Subcutaneous abdominal adipose tissue (tissue), 5 donors: ENCODE measurements at regions not wholly inside any gene's neighbourhood (a gene's known extent, or its start where the extent isn't known, plus 50 kb on each side); places are given as distances from the start of the nearest gene placed in this dataset.

Experiments used
- H3K27ac ChIP-seq: one replicate; pipeline ENCODE4 v1.7.0; 2013; ENCODE audit warnings: low read depth, mild to moderate bottlenecking, inconsistent platforms, low read length, moderate library complexity
- H3K27me3 ChIP-seq, 5 donors: one replicate each; pipeline ENCODE4 v1.7.0; 2013; ENCODE audit warnings: low read length in 5 of 5, inconsistent platforms in 1 of 5; ENCODE audit not compliant: control insufficient read depth in 5 of 5, insufficient read depth in 4 of 5
- H3K36me3 ChIP-seq, 5 donors: one replicate each; pipeline ENCODE4 v1.7.0; 2013; ENCODE audit warnings: low read length in 5 of 5; ENCODE audit not compliant: control insufficient read depth in 5 of 5, insufficient read depth in 5 of 5
- H3K4me1 ChIP-seq, 5 donors: one replicate each; pipeline ENCODE4 v1.7.0; 2013; ENCODE audit warnings: low read length in 5 of 5, mild to moderate bottlenecking in 3 of 5, moderate library complexity in 1 of 5; ENCODE audit not compliant: control insufficient read depth in 5 of 5, insufficient read depth in 5 of 5
- H3K4me3 ChIP-seq, 5 donors: one replicate each; pipeline ENCODE4 v1.7.0; 2013; ENCODE audit warnings: low read length in 5 of 5, low read depth in 1 of 5
- H3K9ac ChIP-seq, 5 donors: one replicate each; pipeline ENCODE4 v1.7.0; 2013; ENCODE audit warnings: low read length in 5 of 5, mild to moderate bottlenecking in 4 of 5, moderate library complexity in 3 of 5
- H3K9me3 ChIP-seq, 5 donors: one replicate each; pipeline ENCODE4 v1.7.0; 2013; ENCODE audit warnings: low read length in 5 of 5; ENCODE audit not compliant: control insufficient read depth in 5 of 5
- donor health status: healthy.
- donor health status: healthy.
- donor health status: healthy.
- donor health status: healthy.
- donor health status: healthy.

DNA sequence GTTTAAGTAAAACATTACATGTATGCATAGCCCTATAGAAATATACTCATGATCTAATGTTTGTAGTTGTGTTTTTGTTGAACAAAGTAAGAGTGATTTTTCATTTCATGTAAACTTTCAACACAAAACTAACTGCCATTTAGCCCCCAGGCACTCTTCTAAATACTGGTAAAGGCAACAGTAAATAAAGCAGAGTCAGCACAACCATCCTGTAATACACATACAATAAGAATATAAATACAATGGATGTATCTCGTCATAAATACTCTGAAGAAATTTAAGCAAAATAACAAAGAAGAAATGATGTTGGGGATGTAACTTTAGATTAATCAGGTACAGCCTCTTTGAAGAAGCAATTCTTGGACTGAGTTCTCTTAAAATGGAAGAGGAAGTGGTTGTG, 821.2 kb downstream of the ARAP2 start:
- H3K27me3 ChIP-seq, result no peaks in the 10 kb centered on the region
- H3K9me3 ChIP-seq, result no peaks in the 10 kb centered on the region
- no peak overlapping the region for H3K27ac ChIP-seq
- H3K9ac ChIP-seq, result no peak overlapping the region
- H3K36me3 ChIP-seq, result no peaks in the 10 kb centered on the region
- no peak overlapping the region for H3K4me3 ChIP-seq
- no peaks in the 10 kb centered on the region for H3K4me1 ChIP-seq

DNA sequence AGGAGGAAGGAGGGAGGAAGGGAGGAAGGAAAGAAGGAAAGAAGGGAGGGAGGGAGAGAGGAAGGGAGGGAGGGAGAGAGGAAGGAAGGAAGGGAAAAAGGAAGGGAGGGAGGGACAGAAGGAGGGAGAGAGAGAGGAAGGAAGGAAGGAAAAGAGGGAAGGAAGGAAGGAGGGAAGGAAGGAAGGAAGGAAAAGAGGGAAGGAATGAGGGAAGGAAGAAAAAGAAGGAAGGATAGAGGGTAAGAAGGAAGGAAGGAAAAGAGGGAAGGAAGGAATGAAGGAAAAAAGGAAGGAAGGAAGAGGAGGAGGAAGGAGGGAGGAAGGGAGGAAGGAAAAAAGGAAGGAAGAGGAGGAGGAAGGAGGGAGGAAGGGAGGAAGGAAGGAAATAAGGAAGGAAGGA, 796.8 kb downstream of the ARAP2 start:
- Histone ChIP-seq H3K36me3 (no peaks in the 10 kb centered on the region), H3K4me1 (no peaks in the 10 kb centered on the region), H3K4me3 (no peak overlapping the region), H3K9me3 (peaks cover 0 to 11% (median 4%) of the 10 kb centered on the region in 5 donors), H3K27me3 (no peaks in the 10 kb centered on the region), H3K27ac (no peak overlapping the region), H3K9ac (no peak overlapping the region)

DNA sequence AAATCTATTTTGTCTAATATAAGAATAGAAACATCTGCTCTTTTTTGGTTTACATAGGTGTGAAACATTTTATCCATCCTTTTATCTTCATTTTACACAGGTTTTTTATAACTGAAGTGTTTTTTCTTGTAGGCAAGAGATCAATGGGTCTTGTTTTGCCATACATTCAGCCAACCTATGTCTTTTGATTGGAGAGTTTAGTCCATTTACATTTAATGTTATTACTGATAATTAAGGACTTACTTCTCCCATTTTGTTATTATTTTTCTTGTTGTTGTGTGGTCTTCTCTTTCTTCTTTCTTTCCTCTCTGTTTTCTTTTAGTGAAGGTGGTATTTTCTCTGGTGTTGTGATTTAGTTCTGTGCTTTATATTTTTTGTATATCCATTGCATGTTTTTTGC, 785.3 kb downstream of the ARAP2 start:
- Histone ChIP-seq H3K4me3 (no peak overlapping the region), H3K9me3 (peaks cover 0 to 15% (median 13%) of the 10 kb centered on the region in 5 donors), H3K36me3 (no peaks in the 10 kb centered on the region), H3K4me1 (no peaks in the 10 kb centered on the region), H3K27ac (no peak overlapping the region), H3K27me3 (no peaks in the 10 kb centered on the region), H3K9ac (no peak overlapping the region)

DNA sequence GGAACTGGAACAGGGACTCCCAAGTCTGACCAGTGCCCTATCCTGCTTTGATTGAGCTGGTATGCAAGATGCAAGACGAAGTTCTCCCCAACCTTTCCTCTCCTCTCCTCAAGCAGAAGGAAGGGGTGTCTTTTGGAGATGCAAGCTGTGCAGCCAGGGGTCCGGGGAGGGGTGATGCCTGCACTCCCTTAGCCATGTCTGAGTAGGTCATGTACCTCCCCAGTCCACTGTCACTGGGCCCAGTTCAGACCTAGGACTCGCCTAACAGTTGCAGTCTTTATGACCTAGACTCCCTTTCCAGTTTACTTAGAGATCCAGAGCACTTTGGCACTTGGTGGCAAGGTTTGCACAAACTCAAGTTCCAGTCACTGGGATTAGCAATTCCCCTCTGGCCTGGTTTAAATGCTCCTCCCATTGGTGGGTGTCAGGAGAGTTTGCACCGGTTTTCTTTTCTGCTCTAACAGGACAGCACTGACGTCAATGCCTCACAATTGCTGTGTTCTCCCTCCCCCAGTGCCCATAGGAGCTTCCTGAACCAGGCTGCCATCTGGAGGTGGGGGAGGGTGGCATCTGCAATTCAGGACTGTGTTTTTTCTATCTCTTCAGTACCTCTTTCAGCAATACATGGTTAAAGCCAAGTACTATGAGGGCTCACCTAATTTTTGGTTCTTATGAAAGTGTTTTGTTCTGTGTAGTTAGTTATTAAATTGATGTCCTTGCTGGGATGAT, 782.2 kb downstream of the ARAP2 start:
- Histone ChIP-seq H3K4me3 (no peak overlapping the region), H3K4me1 (no peaks in the 10 kb centered on the region), H3K36me3 (no peaks in the 10 kb centered on the region), H3K27ac (no peak overlapping the region), H3K9me3 (peaks cover 0 to 15% (median 13%) of the 10 kb centered on the region in 5 donors), H3K27me3 (no peaks in the 10 kb centered on the region), H3K9ac (no peak overlapping the region)

DNA sequence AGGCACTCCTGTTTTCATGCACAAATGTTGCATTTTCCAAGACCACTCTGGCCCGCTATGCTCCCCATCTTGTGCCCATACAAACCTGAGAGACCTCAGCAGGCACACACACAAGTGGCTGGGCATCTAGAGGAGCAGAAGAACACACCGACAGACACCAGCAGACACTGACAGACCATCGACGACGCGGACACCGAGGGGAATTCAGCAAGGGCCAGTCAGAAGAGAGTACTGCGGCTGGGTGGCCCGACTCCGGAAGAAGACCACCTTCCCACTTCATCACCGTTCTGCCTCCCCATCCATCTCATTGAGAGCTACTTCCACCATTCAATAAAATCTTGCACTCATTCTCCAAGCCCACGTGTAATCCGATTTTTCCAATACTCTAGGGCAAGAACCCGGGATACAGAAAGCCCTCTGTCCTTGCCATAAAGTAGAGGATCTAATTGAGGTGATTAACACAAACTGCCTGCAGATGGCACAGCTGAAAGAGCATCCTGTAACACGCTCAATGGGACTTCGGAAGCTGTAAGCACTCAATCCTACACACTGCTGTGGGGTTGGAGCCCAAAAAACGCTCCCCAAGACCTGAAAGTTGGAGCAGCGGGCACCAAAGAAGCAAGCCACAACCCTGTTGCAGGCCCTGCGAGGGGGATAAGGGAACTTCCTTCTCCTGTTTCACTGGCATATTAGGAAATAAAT, 780.9 kb downstream of the ARAP2 start:
- peaks cover 0 to 15% (median 12%) of the 10 kb centered on the region in 5 donors for H3K9me3 ChIP-seq
- no peaks in the 10 kb centered on the region for H3K27me3 ChIP-seq
- no peak overlapping the region for H3K27ac ChIP-seq
- no peak overlapping the region for H3K9ac ChIP-seq
- H3K4me3 ChIP-seq, result no peak overlapping the region
- no peaks in the 10 kb centered on the region for H3K36me3 ChIP-seq
- no peaks in the 10 kb centered on the region for H3K4me1 ChIP-seq

DNA sequence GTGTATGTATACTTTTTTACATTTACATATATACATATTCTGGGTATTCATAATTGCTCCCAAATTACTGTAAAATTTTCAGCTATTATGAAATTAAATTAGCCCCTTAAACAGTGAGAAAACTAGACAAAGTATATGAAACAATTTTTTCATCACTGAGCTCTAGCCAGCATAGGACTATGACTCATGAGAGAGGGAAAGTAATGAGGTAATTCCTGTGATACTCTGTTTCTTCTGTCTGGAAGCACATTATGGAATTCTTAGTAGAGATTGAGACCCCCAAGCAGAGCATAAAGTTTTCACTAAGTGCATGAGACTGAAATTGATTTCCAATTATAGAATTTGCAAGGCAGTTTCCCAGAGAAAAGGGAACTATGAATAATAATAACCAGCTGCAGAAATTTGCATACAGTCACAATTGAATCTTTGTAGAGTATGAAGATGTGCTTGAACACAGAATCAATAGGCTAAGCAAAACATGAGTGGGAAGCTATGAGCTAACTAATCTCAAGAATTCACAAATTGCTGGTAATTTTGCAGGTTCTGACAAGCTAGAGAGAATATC, 779.3 kb downstream of the ARAP2 start:
- H3K9ac ChIP-seq, result no peak overlapping the region
- H3K36me3 ChIP-seq, result no peaks in the 10 kb centered on the region
- no peaks in the 10 kb centered on the region for H3K27me3 ChIP-seq
- no peaks in the 10 kb centered on the region for H3K4me1 ChIP-seq
- H3K27ac ChIP-seq, result no peak overlapping the region
- peaks cover 0 to 12% (median 4%) of the 10 kb centered on the region in 5 donors for H3K9me3 ChIP-seq
- no peak overlapping the region for H3K4me3 ChIP-seq

DNA sequence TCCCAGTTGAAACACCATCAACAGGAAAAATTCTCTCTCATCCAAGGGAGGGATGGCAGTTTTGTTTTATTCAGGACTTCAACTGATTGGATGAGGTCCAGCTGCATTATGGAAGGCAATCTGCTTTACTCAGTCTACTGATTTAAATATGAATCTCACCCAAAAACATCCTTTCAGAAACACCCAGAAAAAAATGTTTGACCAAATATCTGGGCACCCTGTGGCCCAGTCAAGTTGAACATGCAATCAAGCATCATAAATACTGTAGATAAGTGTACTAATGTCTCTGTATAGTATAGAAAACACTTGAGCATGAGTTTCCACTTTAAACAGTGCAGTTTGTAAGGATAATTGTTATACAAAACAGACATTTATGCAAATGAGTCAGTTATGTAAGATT, 753.2 kb downstream of the ARAP2 start:
- H3K4me1 ChIP-seq, result no peaks in the 10 kb centered on the region
- H3K27ac ChIP-seq, result no peak overlapping the region
- H3K9ac ChIP-seq, result no peak overlapping the region
- H3K36me3 ChIP-seq, result no peaks in the 10 kb centered on the region
- no peak overlapping the region for H3K4me3 ChIP-seq
- H3K9me3 ChIP-seq, result peaks cover 0 to 8% (median 0%) of the 10 kb centered on the region in 5 donors
- no peaks in the 10 kb centered on the region for H3K27me3 ChIP-seq

DNA sequence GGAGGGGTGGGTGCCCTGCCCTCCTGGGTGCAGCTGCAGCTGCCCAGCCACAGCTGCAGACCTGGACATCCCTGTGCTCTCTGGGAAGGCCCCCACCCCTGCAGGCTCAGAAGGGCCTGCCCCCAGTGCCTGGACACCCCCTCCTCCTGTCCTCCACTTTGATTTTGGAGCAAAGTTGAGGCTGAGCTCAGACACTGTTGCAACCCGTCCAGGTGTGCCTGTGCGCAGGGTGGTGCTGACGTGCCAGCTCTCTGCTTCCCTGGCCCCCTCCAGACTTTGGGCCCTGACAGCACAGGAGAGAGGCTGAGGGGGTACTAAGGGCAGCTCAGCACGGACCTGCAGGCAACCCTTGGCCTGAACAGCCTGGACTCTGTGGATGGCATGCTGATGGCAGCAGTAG, 750.3 kb downstream of the ARAP2 start:
- Histone ChIP-seq H3K4me1 (no peaks in the 10 kb centered on the region), H3K36me3 (no peaks in the 10 kb centered on the region), H3K27me3 (no peaks in the 10 kb centered on the region), H3K4me3 (no peak overlapping the region), H3K9me3 (peaks cover 0 to 8% (median 0%) of the 10 kb centered on the region in 5 donors), H3K27ac (no peak overlapping the region), H3K9ac (no peak overlapping the region)

DNA sequence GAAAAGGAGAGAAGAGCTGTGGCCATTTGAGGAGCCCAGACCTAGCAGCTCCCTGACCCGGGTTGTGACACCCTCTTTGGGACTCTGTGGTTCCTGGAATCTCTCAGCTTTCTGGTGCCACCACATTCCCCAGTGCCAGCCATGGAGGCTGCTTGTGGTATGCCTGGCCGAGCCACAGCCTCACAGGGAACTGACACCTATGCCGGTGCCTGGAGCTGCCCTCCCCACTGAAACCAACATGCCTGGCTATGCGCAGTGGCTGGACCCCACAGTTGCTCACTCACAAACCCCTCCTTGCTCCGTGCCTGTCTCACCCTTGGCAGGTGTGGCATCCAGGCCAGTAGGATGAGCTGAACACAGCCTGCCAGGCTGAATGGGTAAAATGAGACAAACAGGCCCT, 749.4 kb downstream of the ARAP2 start:
- H3K4me1 ChIP-seq, result no peaks in the 10 kb centered on the region
- H3K4me3 ChIP-seq, result no peak overlapping the region
- H3K36me3 ChIP-seq, result no peaks in the 10 kb centered on the region
- no peaks in the 10 kb centered on the region for H3K27me3 ChIP-seq
- peaks cover 0 to 8% (median 0%) of the 10 kb centered on the region in 5 donors for H3K9me3 ChIP-seq
- no peak overlapping the region for H3K27ac ChIP-seq
- H3K9ac ChIP-seq, result no peak overlapping the region

DNA sequence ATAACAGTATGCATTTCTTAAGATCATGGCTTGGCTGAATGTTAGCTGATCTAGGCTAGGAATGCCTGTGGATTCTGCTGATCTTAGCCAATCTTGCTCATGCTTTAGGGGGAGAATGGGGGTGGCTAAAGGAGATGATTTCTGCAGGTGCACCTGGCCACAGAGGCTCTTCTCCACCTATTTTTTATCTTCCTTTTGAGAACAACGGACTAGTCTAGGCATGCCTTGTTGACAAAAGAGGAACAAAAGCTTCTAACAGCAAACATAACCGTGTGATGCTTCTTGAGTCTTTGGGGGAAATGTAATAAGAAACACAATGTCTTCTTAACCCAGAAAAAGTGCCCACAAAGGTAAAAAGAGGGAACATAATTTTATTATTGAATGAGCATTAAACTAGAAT, 743.5 kb downstream of the ARAP2 start:
- H3K27ac ChIP-seq, result no peak overlapping the region
- H3K9ac ChIP-seq, result no peak overlapping the region
- H3K4me1 ChIP-seq, result no peaks in the 10 kb centered on the region
- H3K4me3 ChIP-seq, result no peak overlapping the region
- no peaks in the 10 kb centered on the region for H3K27me3 ChIP-seq
- H3K9me3 ChIP-seq, result no peaks in the 10 kb centered on the region
- H3K36me3 ChIP-seq, result no peaks in the 10 kb centered on the region
